Astrocyte of the spinal cord (primary cell): ENCODE measurements at regions not wholly inside any gene's neighbourhood (a gene's known extent, or its start where the extent isn't known, plus 50 kb on each side); places are given as distances from the start of the nearest gene placed in this dataset.

Source experiments
- DNase-seq: peaks from one replicate; pipeline ENCODE4 v3.0.0; 2011; ENCODE audit warnings: low read depth, low spot score
- H3K4me3 ChIP-seq: 2 replicates; pipeline ENCODE4 v1.5.1; 2011; ENCODE audit warnings: low read depth, mild to moderate bottlenecking, low read length, moderate library complexity
- in situ Hi-C: cut with HindIII; loops from 2 replicates; pipeline ENCODE4 v1.10.0; 2017; ENCODE audit warnings: low sequenced_read_pairs
- TF ChIP-seq, protein P1 (sequence below): IDR thresholded peaks from 2 replicates; pipeline ENCODE4 v1.5.1; 2012; ENCODE audit warnings: low read depth, mild to moderate bottlenecking, low read length, inconsistent platforms

DNA sequence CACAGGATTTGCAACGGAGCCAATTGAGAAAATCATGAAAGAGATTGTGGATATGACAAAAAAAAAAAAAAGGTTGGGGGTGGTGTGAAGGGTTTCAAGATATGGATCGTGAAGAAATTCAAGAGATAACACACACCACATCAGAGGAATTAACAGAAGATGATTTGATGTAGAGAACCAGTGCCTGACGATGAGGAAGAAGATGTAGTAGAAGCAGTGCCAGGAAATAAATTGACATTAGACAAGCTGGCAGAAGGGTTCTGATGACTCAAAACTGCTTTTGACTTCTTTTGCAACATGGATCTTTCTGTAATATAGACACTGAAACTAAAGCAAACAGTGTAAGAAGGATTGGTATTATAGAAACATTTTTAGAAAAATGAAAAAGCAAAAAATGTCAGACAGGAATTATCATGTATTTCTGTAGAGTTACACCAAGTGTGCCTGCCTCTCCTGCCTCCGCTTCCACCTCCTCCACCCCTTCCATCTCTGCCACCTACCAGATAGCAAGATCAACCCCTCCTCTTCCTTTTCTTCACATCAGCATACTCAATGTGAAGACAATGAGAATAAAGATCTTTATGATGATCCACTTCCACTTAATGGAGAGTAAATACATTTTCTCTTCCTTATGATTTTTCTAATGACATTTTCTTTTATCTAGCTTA is 127.5 kb upstream of the OTUD4 start:
- TF ChIP-seq, protein P1, sequence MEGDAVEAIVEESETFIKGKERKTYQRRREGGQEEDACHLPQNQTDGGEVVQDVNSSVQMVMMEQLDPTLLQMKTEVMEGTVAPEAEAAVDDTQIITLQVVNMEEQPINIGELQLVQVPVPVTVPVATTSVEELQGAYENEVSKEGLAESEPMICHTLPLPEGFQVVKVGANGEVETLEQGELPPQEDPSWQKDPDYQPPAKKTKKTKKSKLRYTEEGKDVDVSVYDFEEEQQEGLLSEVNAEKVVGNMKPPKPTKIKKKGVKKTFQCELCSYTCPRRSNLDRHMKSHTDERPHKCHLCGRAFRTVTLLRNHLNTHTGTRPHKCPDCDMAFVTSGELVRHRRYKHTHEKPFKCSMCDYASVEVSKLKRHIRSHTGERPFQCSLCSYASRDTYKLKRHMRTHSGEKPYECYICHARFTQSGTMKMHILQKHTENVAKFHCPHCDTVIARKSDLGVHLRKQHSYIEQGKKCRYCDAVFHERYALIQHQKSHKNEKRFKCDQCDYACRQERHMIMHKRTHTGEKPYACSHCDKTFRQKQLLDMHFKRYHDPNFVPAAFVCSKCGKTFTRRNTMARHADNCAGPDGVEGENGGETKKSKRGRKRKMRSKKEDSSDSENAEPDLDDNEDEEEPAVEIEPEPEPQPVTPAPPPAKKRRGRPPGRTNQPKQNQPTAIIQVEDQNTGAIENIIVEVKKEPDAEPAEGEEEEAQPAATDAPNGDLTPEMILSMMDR = no peak
- in situ Hi-C loops = no loop called here
- DNase-seq = no peak
- H3K4me3 ChIP-seq = no peak overlapping the region

DNA sequence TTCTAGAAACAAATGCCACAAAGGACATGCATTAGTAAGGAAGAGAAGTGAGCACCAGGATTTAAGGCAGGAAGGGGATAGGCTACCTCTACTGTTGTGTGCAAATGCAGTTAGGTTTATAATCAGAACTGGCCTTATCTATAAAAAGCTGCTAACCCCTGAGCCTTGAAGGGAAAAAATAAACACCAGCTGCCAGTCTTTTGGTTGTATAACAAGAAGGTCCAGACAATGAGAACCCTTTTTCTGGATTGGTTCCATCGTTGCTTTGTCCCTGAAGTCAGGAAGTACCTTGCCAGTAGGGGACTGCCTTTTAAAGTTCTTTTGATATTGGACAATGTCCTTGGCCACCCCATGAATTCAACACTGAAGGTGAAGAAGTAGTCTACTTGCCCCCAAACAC is 126.7 kb upstream of the OTUD4 start:
- no peak for DNase-seq
- H3K4me3 ChIP-seq = no peak overlapping the region
- TF ChIP-seq, protein P1 = no peak
- in situ Hi-C loops = no loop called here

- H3K4me3 ChIP-seq = no peak overlapping the region
- in situ Hi-C loops = no loop called here
- DNase-seq = no peak
- TF ChIP-seq, protein P1 = no peak
These were observed 122.3 kb upstream of the OTUD4 start for GRCh38 chr4:145302725-145303124.

DNA sequence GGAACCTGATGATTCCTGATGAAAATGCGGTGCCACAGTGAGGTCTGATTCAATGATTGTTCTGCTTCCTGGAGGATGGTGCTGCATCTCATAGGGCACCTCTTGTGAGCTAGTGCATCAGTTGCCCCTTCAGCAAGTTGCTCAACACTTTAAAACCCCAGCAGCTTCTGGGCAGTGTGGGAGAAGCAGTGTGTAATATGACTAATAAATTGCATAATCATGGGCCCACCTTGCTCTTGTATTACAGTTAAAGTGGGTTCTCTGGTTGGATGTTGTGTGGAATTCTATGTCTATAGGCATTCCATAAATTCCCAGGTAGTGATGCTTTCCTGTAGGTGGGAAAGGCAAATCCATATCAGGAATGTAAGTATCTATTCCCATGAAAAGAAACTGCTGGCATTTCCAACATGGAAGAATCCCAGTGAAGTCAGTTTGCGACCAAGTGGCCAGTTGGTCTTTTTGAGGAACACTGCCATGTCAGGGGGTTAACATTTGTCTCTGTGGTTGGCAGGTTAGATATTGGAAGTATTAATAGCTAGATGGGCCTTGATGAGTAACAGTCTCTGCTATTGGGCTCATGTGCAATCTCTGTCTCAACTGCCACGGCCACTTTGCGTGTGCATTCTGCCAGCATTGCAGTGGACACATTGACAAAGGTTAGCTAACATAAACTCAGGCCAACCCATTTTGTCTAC is 121.1 kb upstream of the OTUD4 start:
- TF ChIP-seq, protein P1 = no peak
- DNase-seq = no peak
- in situ Hi-C loops = no loop called here
- H3K4me3 ChIP-seq = no peak overlapping the region

GRCh38 chr4:145299380-145300076 is 119.1 kb upstream of the OTUD4 start:
- in situ Hi-C loops = no loop called here
- TF ChIP-seq, protein P1 = no peak
- no peak overlapping the region for H3K4me3 ChIP-seq
- DNase-seq = peak; percentile 78

DNA sequence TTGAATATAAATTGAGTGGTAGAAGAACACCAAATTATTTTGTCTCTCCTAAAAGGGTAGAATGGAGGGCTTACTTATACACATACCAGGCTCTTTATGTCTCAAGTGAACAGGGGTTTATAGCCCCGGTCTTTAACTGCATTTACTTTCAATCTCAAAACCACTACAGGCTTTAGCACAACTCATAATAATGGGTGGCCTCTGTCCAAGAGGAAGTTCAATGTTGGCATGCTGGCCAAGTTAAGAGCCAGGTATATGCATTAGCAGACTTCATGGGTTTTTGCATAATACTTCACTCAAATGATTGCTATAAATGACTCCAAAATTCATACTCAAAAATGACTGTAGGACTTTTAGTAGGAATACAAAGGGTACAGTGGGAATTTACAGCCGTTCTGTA is 118.5 kb upstream of the OTUD4 start:
- TF ChIP-seq, protein P1 = no peak
- in situ Hi-C loops = no loop called here
- DNase-seq = peak; percentile 5

More for the DNA sequence above, 118.5 kb upstream of the OTUD4 start:
- no peak overlapping the region for H3K4me3 ChIP-seq
